BE2C (cell line): ENCODE measurements at regions not wholly inside any gene's neighbourhood (a gene's known extent, or its start where the extent isn't known, plus 50 kb on each side); places are given as distances from the start of the nearest gene placed in this dataset.

Source experiments
- DNase-seq: peaks from one replicate; pipeline ENCODE4 v3.0.0-alpha.2; 2020
- H3K27me3 ChIP-seq: fragments of 250-450 bp; sonication (Bioruptor Pico); 2 replicates; pipeline ENCODE4 v1.5.1; 2020; ENCODE audit warnings: mild to moderate bottlenecking
- H3K36me3 ChIP-seq: fragments of 250-450 bp; sonication (Bioruptor Pico); 2 replicates; pipeline ENCODE4 v1.5.1; 2020; ENCODE audit warnings: mild to moderate bottlenecking
- H3K4me1 ChIP-seq: fragments of 250-450 bp; sonication (Bioruptor Pico); 2 replicates; pipeline ENCODE4 v1.5.1; 2020
- H3K4me3 ChIP-seq: 2 replicates; pipeline ENCODE4 v1.5.1; 2011; ENCODE audit warnings: low read depth, low read length
- H3K9me3 ChIP-seq: fragments of 250-450 bp; sonication (Bioruptor Pico); 2 replicates; pipeline ENCODE4 v1.5.1; 2020
- CTCF ChIP-seq: IDR thresholded peaks from 2 replicates; pipeline ENCODE4 v1.5.1; 2012; ENCODE audit warnings: mild to moderate bottlenecking, low read depth, low read length

- Histone ChIP-seq H3K4me3 (no peak overlapping the region), H3K4me1 (no peaks in the 10 kb centered on the region), H3K27me3 (no peaks in the 10 kb centered on the region), H3K36me3 (no peaks in the 10 kb centered on the region), H3K9me3 (no peaks in the 10 kb centered on the region)
- TF ChIP-seq CTCF, result no peak
- DNase-seq, result no peak
Measured at GRCh38 chr1:103911450-103911849, 161.8 kb downstream of the AMY1C start.

GRCh38 chr1:103917795-103918194 lies 168.1 kb downstream of the AMY1C start:
- no peaks in the 10 kb centered on the region for H3K4me1 ChIP-seq
- no peak for TF ChIP-seq CTCF
- H3K9me3 ChIP-seq, result no peaks in the 10 kb centered on the region
- H3K4me3 ChIP-seq, result no peak overlapping the region
- H3K27me3 ChIP-seq, result no peaks in the 10 kb centered on the region
- H3K36me3 ChIP-seq, result no peaks in the 10 kb centered on the region
- no peak for DNase-seq

GRCh38 chr1:103931891-103932290 lies 182.2 kb downstream of the AMY1C start:
- H3K4me3 ChIP-seq, result no peak overlapping the region
- H3K9me3 ChIP-seq, result no peaks in the 10 kb centered on the region
- no peak for TF ChIP-seq CTCF
- no peaks in the 10 kb centered on the region for H3K4me1 ChIP-seq
- H3K27me3 ChIP-seq, result no peaks in the 10 kb centered on the region
- no peaks in the 10 kb centered on the region for H3K36me3 ChIP-seq
- no peak for DNase-seq

- Histone ChIP-seq H3K4me1 (no peaks in the 10 kb centered on the region), H3K36me3 (no peaks in the 10 kb centered on the region), H3K27me3 (no peaks in the 10 kb centered on the region), H3K4me3 (no peak overlapping the region), H3K9me3 (no peaks in the 10 kb centered on the region)
- no peak for TF ChIP-seq CTCF
- no peak for DNase-seq
Measured at GRCh38 chr1:103937763-103938357, 188.2 kb downstream of the AMY1C start.

GRCh38 chr1:103941086-103941485 lies 191.4 kb downstream of the AMY1C start:
- H3K27me3 ChIP-seq, result no peaks in the 10 kb centered on the region
- no peaks in the 10 kb centered on the region for H3K36me3 ChIP-seq
- H3K4me3 ChIP-seq, result no peak overlapping the region
- H3K9me3 ChIP-seq, result no peaks in the 10 kb centered on the region
- TF ChIP-seq CTCF, result no peak
- DNase-seq, result no peak
- H3K4me1 ChIP-seq, result no peaks in the 10 kb centered on the region

GRCh38 chr1:103942029-103942428 lies 192.3 kb downstream of the AMY1C start:
- Histone ChIP-seq H3K4me1 (no peaks in the 10 kb centered on the region), H3K9me3 (no peaks in the 10 kb centered on the region), H3K36me3 (no peaks in the 10 kb centered on the region), H3K4me3 (no peak overlapping the region), H3K27me3 (no peaks in the 10 kb centered on the region)
- no peak for TF ChIP-seq CTCF
- no peak for DNase-seq
